Tibial artery (tissue), 4 donors: ENCODE measurements at regions not wholly inside any gene's neighbourhood (a gene's known extent, or its start where the extent isn't known, plus 50 kb on each side); places are given as distances from the start of the nearest gene placed in this dataset.

Source experiments
- DNase-seq, 2 donors: peaks; one replicate each; pipeline ENCODE4 v3.0.0-alpha.2; 2019
- H3K27ac ChIP-seq, 2 donors: fragments of 200-600 bp; sonication (generic) in 1 of 2; 1 replicate in 1 of 2; 2 replicates in 1 of 2; pipeline ENCODE4 v1.5.1; 2018 to 2019; ENCODE audit warnings: mild to moderate bottlenecking in 1 of 2
- H3K27me3 ChIP-seq, 2 donors: fragments of 200-600 bp; sonication (generic) in 1 of 2; one replicate each; pipeline versions ENCODE4 v1.5.1 to v1.6.0; 2016 to 2019
- H3K36me3 ChIP-seq, 3 donors: fragments of 200-600 bp; sonication (generic) in 2 of 3; one replicate each; pipeline ENCODE4 v1.5.1; 2016 to 2019; ENCODE audit warnings: mild to moderate bottlenecking in 2 of 3
- H3K4me1 ChIP-seq, 4 donors: fragments of 200-600 bp; sonication (generic) in 2 of 4; 1 replicate in 3 of 4; 2 replicates in 1 of 4; pipeline ENCODE4 v1.5.1; 2016 to 2019
- H3K4me3 ChIP-seq, 2 donors: fragments of 200-600 bp; sonication (generic) in 1 of 2; 1 replicate in 1 of 2; 2 replicates in 1 of 2; pipeline ENCODE4 v1.5.1; 2018 to 2019; ENCODE audit warnings: mild to moderate bottlenecking in 2 of 2
- H3K9me3 ChIP-seq, 3 donors: fragments of 200-600 bp; sonication (generic) in 1 of 3; one replicate each; pipeline ENCODE4 v1.5.1; 2016 to 2019
- CTCF ChIP-seq, 2 experiments: fragments of 200-600 bp in 1 of 2; fragments of 450-650 bp in 1 of 2; IDR thresholded peaks; one replicate each; pipeline ENCODE4 v1.5.1; 2017 to 2019; ENCODE audit warnings: antibody characterized with exemption in 2 of 2, mild to moderate bottlenecking in 1 of 2, moderate library complexity in 1 of 2
- intact Hi-C: fragments of 100-400 bp; cut with DNase I; formaldehyde crosslinking; loops from one replicate; pipeline ENCODE4 v1.15.0; 2023; ENCODE audit warnings: low total_unique reads

- intact Hi-C loops = no loop called here
- no peak for DNase-seq
- no peaks in the 10 kb centered on the region for H3K9me3 ChIP-seq
- no peak overlapping the region for H3K27ac ChIP-seq
- no peaks in the 10 kb centered on the region for H3K36me3 ChIP-seq
- no peak overlapping the region for H3K4me3 ChIP-seq
- no peak for TF ChIP-seq CTCF (IDR thresholded peaks at IDR 0.05)
- peaks cover 0 to 2% of the 10 kb centered on the region in 2 donors for H3K27me3 ChIP-seq
- no peaks in the 10 kb centered on the region for H3K4me1 ChIP-seq
Measured at GRCh38 chr18:76169733-76170132, 325.3 kb downstream of the ZNF516 start.

GRCh38 chr18:76167845-76168621 is 327.0 kb downstream of the ZNF516 start:
- H3K9me3 ChIP-seq = no peaks in the 10 kb centered on the region
- H3K27me3 ChIP-seq = peaks cover 0 to 2% of the 10 kb centered on the region in 2 donors
- no peak for TF ChIP-seq CTCF (IDR thresholded peaks at IDR 0.05)
- H3K27ac ChIP-seq = no peak overlapping the region
- no peak for DNase-seq
- no peaks in the 10 kb centered on the region for H3K4me1 ChIP-seq
- H3K36me3 ChIP-seq = no peaks in the 10 kb centered on the region
- H3K4me3 ChIP-seq = no peak overlapping the region
- intact Hi-C loops = no loop called here

GRCh38 chr18:76167410-76167809 is 327.6 kb downstream of the ZNF516 start:
- Histone ChIP-seq H3K9me3 (no peaks in the 10 kb centered on the region), H3K27ac (no peak overlapping the region), H3K36me3 (no peaks in the 10 kb centered on the region), H3K27me3 (peaks cover 0 to 2% of the 10 kb centered on the region in 2 donors), H3K4me1 (no peaks in the 10 kb centered on the region), H3K4me3 (no peak overlapping the region)
- DNase-seq = no peak
- no peak for TF ChIP-seq CTCF (IDR thresholded peaks at IDR 0.05)
- intact Hi-C loops = no loop called here

- no peaks in the 10 kb centered on the region for H3K4me1 ChIP-seq
- no peak for DNase-seq
- no peak overlapping the region for H3K27ac ChIP-seq
- H3K36me3 ChIP-seq = no peaks in the 10 kb centered on the region
- intact Hi-C loops = no loop called here
- TF ChIP-seq CTCF (IDR thresholded peaks at IDR 0.05) = no peak
- H3K27me3 ChIP-seq = no peaks in the 10 kb centered on the region
- no peak overlapping the region for H3K4me3 ChIP-seq
- no peaks in the 10 kb centered on the region for H3K9me3 ChIP-seq
Measured at GRCh38 chr18:76162886-76163285, 332.2 kb downstream of the ZNF516 start.

GRCh38 chr18:76161983-76162382 is 333.1 kb downstream of the ZNF516 start:
- Histone ChIP-seq H3K27me3 (no peaks in the 10 kb centered on the region), H3K4me1 (no peaks in the 10 kb centered on the region), H3K9me3 (no peaks in the 10 kb centered on the region), H3K36me3 (no peaks in the 10 kb centered on the region), H3K27ac (no peak overlapping the region), H3K4me3 (no peak overlapping the region)
- intact Hi-C loops = no loop called here
- DNase-seq = no peak
- TF ChIP-seq CTCF (IDR thresholded peaks at IDR 0.05) = no peak
